D721Med (cell line): ENCODE measurements at regions not wholly inside any gene's neighbourhood (a gene's known extent, or its start where the extent isn't known, plus 50 kb on each side); places are given as distances from the start of the nearest gene placed in this dataset.

Experiments
- DNase-seq: peaks from one replicate; pipeline ENCODE4 v3.0.0; 2011; ENCODE audit warnings: low spot score; ENCODE audit not compliant: insufficient read length
- FAIRE-seq: peaks from 2 replicates; lab custom pipeline; 2011; peaks lifted over from hg19 to GRCh38; lab: Jason Lieb, UNC
- TF ChIP-seq, protein P1 (sequence below): IDR thresholded peaks from 2 replicates; pipeline ENCODE4 v1.5.1; 2012; ENCODE audit warnings: mild to moderate bottlenecking, control low read depth; ENCODE audit not compliant: insufficient read depth; ENCODE audit errors: missing control alignments

- FAIRE-seq, result no peak
- TF ChIP-seq, protein P1, sequence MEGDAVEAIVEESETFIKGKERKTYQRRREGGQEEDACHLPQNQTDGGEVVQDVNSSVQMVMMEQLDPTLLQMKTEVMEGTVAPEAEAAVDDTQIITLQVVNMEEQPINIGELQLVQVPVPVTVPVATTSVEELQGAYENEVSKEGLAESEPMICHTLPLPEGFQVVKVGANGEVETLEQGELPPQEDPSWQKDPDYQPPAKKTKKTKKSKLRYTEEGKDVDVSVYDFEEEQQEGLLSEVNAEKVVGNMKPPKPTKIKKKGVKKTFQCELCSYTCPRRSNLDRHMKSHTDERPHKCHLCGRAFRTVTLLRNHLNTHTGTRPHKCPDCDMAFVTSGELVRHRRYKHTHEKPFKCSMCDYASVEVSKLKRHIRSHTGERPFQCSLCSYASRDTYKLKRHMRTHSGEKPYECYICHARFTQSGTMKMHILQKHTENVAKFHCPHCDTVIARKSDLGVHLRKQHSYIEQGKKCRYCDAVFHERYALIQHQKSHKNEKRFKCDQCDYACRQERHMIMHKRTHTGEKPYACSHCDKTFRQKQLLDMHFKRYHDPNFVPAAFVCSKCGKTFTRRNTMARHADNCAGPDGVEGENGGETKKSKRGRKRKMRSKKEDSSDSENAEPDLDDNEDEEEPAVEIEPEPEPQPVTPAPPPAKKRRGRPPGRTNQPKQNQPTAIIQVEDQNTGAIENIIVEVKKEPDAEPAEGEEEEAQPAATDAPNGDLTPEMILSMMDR, result no peak
Observed at GRCh38 chr6:139828751-139829519, 454.5 kb upstream of the CITED2 start.

DNA sequence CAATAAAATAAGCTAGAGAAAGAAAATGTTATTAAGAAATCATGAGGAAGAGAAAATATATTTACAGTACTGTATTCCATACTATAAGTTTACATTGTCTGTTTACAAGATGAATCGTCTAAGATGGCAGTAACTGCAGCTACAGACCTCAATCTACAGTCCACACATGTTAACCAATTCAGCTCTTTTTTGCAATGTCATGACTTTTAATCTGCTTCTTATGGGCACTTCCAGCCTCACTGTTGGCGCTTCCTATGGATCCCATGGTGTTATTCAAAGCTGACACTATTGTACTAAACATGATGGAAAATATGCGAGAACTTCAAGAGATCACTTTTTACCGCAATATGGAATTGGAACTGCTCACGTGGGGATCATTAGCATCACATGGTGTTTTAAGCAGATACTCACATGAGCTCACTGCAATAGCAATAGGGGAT is 451.5 kb upstream of the CITED2 start:
- FAIRE-seq (no peak), DNase-seq (no peak)
- TF ChIP-seq, protein P1, result no peak

More at GRCh38 chr6:139828751-139829519, 454.5 kb upstream of the CITED2 start:
- no peak for DNase-seq

GRCh38 chr6:139824864-139825263 is 450.4 kb upstream of the CITED2 start:
- FAIRE-seq, result no peak
- TF ChIP-seq, protein P1, result no peak
- DNase-seq, result no peak

GRCh38 chr6:139823808-139824126 is 449.3 kb upstream of the CITED2 start:
- TF ChIP-seq, protein P1, result no peak
- DNase-seq, result no peak
- no peak for FAIRE-seq

DNA sequence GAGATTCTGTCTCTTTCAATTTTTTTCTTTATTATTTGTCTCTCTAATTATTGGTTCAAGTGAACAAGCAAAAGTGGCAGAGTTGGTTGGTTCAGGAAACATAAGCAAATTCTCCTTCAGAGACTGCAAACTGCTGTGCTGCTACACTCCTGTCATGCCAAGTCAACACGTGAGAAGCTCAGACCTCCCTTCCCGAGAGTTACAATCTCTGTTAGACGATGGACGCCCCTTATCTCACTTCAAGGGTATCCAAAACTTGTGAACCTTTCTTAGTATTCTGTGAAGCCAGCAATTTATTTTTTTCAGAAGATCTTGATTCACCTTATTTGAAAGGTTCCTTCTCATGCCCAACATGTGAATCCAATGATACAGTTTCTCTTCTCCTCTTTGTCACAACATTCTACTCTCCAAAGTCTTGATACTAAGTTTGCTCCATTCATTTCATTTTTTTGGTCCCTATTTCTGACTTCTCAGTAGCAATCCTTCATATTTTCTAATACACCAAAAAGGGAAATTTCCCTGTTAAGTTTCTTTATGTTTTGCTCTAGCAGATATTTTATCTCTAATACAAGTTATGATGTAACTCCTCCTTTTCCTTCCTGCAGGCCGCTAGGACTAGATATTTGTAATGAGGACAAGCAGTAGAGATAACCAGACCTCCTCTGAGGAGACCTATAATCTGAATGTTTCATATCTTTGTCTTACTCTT is 448.8 kb upstream of the CITED2 start:
- no peak for FAIRE-seq
- TF ChIP-seq, protein P1, result no peak
- no peak for DNase-seq

GRCh38 chr6:139821676-139822223 is 447.3 kb upstream of the CITED2 start:
- DNase-seq, result no peak
- TF ChIP-seq, protein P1, result no peak
- no peak for FAIRE-seq
